ENCODE measurements at regions not wholly inside any gene's neighbourhood (a gene's known extent, or its start where the extent isn't known, plus 50 kb on each side); places are given as distances from the start of the nearest gene placed in this dataset.

- TF ChIP-seq, protein P1, sequence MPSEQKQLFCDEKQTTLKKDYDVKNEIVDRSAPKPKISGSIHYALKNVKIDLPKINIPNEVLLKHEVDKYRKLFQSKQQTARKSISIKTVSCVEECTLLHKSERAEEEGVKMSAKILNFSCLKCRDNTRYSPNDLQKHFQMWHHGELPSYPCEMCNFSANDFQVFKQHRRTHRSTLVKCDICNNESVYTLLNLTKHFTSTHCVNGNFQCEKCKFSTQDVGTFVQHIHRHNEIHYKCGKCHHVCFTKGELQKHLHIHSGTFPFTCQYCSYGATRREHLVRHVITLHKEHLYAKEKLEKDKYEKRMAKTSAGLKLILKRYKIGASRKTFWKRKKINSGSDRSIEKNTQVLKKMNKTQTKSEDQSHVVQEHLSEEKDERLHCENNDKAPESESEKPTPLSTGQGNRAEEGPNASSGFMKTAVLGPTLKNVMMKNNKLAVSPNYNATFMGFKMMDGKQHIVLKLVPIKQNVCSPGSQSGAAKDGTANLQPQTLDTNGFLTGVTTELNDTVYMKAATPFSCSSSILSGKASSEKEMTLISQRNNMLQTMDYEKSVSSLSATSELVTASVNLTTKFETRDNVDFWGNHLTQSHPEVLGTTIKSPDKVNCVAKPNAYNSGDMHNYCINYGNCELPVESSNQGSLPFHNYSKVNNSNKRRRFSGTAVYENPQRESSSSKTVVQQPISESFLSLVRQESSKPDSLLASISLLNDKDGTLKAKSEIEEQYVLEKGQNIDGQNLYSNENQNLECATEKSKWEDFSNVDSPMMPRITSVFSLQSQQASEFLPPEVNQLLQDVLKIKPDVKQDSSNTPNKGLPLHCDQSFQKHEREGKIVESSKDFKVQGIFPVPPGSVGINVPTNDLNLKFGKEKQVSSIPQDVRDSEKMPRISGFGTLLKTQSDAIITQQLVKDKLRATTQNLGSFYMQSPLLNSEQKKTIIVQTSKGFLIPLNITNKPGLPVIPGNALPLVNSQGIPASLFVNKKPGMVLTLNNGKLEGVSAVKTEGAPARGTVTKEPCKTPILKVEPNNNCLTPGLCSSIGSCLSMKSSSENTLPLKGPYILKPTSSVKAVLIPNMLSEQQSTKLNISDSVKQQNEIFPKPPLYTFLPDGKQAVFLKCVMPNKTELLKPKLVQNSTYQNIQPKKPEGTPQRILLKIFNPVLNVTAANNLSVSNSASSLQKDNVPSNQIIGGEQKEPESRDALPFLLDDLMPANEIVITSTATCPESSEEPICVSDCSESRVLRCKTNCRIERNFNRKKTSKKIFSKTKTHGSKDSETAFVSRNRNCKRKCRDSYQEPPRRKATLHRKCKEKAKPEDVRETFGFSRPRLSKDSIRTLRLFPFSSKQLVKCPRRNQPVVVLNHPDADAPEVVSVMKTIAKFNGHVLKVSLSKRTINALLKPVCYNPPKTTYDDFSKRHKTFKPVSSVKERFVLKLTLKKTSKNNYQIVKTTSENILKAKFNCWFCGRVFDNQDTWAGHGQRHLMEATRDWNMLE (tag by site-specific recombination; conservative IDR thresholded peaks at IDR 0.05; ENCODE audit: low read depth), result no peak
- TF ChIP-seq ZNF175 (tag by site-specific recombination; IDR thresholded peaks at IDR 0.05) (no peak), ZNF555 (tag by site-specific recombination; conservative IDR thresholded peaks at IDR 0.05) (no peak), KLF10 (tag by site-specific recombination; IDR thresholded peaks at IDR 0.05) (no peak), ZNF169 (tag by site-specific recombination; IDR thresholded peaks at IDR 0.05) (no peak), ZSCAN16 (tag by site-specific recombination; IDR thresholded peaks at IDR 0.05) (no peak)
Observed at GRCh38 chr4:116515959-116516358, 569.4 kb downstream of the TRAM1L1 start (continued).

DNA sequence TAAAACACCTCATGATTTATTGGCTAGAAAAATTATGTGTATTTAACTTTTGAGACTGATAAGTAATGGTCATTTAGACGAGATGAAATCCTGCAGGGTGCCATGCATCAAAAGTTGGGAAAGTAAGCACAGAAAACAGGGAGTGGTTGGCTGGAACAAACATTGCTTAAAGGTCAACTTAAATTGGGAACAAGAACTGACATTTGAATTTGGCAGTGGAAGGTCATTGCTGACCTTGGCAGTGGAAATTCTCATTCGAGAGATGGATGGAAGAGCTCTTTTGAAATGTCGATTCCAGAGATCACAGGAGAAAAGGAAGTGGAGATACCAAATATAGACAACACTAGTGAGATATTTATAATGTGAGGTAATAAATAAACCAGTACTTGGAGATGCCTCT, 572.8 kb downstream of the TRAM1L1 start:
- TF ChIP-seq ZNF302 (tag by site-specific recombination; IDR thresholded peaks at IDR 0.05; ENCODE audit: low read depth), result no peak
- no peak for TF ChIP-seq ZNF214 (tag by site-specific recombination; IDR thresholded peaks at IDR 0.05; ENCODE audit: borderline replicate concordance)
- TF ChIP-seq, protein P2, sequence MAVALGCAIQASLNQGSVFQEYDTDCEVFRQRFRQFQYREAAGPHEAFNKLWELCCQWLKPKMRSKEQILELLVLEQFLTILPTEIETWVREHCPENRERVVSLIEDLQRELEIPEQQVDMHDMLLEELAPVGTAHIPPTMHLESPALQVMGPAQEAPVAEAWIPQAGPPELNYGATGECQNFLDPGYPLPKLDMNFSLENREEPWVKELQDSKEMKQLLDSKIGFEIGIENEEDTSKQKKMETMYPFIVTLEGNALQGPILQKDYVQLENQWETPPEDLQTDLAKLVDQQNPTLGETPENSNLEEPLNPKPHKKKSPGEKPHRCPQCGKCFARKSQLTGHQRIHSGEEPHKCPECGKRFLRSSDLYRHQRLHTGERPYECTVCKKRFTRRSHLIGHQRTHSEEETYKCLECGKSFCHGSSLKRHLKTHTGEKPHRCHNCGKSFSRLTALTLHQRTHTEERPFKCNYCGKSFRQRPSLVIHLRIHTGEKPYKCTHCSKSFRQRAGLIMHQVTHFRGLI (tag by site-specific recombination; IDR thresholded peaks at IDR 0.05), result no peak
- TF ChIP-seq ZNF26 (tag by site-specific recombination; IDR thresholded peaks at IDR 0.05), result no peak
- no peak for TF ChIP-seq ZNF248 (tag by site-specific recombination; IDR thresholded peaks at IDR 0.05)
- TF ChIP-seq ZNF776 (tag by site-specific recombination; IDR thresholded peaks at IDR 0.05; ENCODE audit: borderline replicate concordance), result no peak
- TF ChIP-seq GLIS1 (tag by site-specific recombination; IDR thresholded peaks at IDR 0.05), result no peak
- TF ChIP-seq ZNF404 (tag by site-specific recombination; IDR thresholded peaks at IDR 0.05), result no peak
- TF ChIP-seq, protein P3, sequence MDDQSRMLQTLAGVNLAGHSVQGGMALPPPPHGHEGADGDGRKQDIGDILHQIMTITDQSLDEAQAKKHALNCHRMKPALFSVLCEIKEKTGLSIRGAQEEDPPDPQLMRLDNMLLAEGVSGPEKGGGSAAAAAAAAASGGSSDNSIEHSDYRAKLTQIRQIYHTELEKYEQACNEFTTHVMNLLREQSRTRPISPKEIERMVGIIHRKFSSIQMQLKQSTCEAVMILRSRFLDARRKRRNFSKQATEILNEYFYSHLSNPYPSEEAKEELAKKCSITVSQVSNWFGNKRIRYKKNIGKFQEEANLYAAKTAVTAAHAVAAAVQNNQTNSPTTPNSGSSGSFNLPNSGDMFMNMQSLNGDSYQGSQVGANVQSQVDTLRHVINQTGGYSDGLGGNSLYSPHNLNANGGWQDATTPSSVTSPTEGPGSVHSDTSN (CRISPR knock-in tag; IDR thresholded peaks at IDR 0.05), result no peak
- TF ChIP-seq, protein P4, sequence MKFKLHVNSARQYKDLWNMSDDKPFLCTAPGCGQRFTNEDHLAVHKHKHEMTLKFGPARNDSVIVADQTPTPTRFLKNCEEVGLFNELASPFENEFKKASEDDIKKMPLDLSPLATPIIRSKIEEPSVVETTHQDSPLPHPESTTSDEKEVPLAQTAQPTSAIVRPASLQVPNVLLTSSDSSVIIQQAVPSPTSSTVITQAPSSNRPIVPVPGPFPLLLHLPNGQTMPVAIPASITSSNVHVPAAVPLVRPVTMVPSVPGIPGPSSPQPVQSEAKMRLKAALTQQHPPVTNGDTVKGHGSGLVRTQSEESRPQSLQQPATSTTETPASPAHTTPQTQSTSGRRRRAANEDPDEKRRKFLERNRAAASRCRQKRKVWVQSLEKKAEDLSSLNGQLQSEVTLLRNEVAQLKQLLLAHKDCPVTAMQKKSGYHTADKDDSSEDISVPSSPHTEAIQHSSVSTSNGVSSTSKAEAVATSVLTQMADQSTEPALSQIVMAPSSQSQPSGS (tag by site-specific recombination; IDR thresholded peaks at IDR 0.05; ENCODE audit: low read depth), result no peak
- TF ChIP-seq SALL2 (tag by site-specific recombination; IDR thresholded peaks at IDR 0.05; ENCODE audit: borderline replicate concordance), result no peak
- TF ChIP-seq ZBTB6 (tag by site-specific recombination; IDR thresholded peaks at IDR 0.05), result no peak
- no peak for TF ChIP-seq ZNF843 (tag by site-specific recombination; IDR thresholded peaks at IDR 0.05)
- no peak for TF ChIP-seq ZSCAN16 (tag by site-specific recombination; IDR thresholded peaks at IDR 0.05)
- TF ChIP-seq ZNF768 (tag by site-specific recombination; IDR thresholded peaks at IDR 0.05), result no peak
- H3K36me3 ChIP-seq (ENCODE audit: control insufficient read depth in 2 of 2, insufficient read depth in 1 of 2, low read length in 2 of 2), result no peaks in the 10 kb centered on the region

More for the DNA sequence above, 572.8 kb downstream of the TRAM1L1 start:
- ChIA-PET CTCF (no interaction called here), POLR2A (no interaction called here)
- H3K9me3 ChIP-seq (ENCODE audit: control insufficient read depth, insufficient read depth, low read depth, low read length), result no peaks in the 10 kb centered on the region
- no peak overlapping the region for H3K4me3 ChIP-seq (ENCODE audit: low read depth, low read length)
- no peaks in the 10 kb centered on the region for H3K4me1 ChIP-seq (ENCODE audit: control insufficient read depth, insufficient read depth, low read length)
- H3K27ac ChIP-seq (ENCODE audit: extremely low read depth, low read depth, low read length), result no peak overlapping the region
